ENCODE measurements at regions not wholly inside any gene's neighbourhood (a gene's known extent, or its start where the extent isn't known, plus 50 kb on each side); places are given as distances from the start of the nearest gene placed in this dataset.

GRCh38 chr20:57877131-57877824, 167.5 kb upstream of the PMEPA1 start:
- no peak for DNase-seq (ENCODE audit: low spot score)

DNA sequence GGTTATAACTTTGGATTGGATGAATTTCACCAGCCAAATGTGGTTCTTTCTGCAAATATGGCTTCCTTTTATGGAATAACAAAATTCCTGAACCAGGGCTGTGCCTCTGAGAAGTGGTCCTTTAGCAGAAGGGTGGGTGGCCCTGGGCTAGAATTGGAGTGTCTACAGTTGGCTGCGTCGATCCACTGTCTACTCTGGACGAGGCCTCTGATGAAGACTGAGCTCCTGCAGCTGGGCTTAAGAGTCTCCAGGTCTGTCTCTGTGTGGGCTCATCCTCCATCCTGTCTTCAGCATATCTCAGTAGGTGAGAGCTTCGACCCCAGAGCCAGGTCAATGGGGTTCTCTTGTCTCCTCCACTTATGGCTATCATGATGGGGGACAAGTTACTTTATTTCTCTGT, 166.3 kb upstream of the PMEPA1 start:
- no peak for DNase-seq (ENCODE audit: low spot score)

DNA sequence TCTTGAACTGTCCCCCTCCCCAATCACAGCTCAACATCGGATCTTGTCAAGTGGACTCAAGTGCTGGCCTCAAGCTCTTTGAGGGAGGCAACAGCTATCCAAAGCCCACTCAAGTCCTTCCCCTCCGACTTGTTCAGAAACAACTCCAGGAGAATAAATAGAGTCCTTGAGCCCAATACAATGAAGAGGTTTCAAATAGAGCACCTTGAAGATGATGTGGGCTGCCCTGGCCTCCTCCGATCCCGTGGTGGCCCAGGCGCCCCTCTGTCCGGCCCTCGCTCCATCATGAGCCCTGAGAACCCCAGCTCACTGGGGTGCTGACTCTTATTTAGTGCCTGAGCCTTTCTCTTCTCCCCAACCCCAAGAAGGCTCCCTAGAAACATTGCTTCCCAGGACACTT, 164.3 kb upstream of the PMEPA1 start:
- DNase-seq (ENCODE audit: low spot score), result no peak

DNA sequence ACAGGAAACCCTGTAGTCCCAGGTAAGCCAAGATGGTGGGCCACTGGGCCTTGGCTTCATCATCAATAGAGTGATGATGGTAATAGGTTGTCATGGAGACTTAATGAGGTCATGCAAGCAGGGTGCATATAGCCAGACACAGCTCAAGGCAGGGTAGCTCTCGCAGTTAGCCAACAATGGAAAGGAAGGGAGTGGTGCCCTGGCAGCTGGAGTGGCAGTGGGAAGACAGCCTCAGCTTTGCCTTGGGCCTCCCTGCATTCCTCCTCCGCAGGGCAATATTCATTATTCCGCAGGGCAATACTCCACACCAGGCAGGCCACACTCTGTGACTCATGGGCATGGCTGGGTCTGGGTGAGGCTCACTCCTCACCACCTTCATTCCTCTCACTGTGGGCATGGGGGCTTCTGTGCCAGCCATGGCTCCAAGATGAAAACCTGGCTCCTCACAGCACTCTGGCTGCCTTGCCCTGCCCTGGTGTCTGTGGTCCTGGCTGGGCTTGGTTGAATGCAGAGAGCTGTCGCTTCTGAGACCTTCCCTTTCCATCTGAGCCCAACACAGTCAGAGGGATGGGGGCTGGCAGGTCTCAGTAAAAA, 163.1 kb upstream of the PMEPA1 start:
- no peak for DNase-seq (ENCODE audit: low spot score)

DNA sequence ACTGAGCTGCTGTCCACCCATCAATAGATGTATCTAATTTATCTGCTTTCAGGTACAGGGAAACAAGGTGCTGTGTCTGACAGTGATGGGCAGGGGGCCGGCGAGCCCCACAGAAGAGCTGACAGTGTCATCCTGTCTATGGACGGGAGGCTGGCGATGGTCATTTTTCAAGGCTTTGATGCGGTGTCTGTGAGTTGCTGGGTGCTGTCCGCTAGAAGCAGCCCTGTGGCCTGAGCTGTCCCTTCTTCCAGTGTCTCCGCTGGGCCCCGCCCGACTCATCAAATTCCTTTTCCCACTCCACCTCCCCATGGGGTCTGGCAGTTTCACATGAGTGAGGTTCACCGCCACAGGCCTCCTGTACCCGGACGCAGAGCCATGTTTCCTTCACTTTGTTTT, 161.4 kb upstream of the PMEPA1 start:
- DNase-seq (ENCODE audit: low spot score), result no peak

GRCh38 chr20:57870597-57871236, 160.9 kb upstream of the PMEPA1 start:
- no peak for DNase-seq (ENCODE audit: low spot score)

GRCh38 chr20:57869951-57870315, 160.1 kb upstream of the PMEPA1 start:
- DNase-seq (ENCODE audit: low spot score), result no peak

DNA sequence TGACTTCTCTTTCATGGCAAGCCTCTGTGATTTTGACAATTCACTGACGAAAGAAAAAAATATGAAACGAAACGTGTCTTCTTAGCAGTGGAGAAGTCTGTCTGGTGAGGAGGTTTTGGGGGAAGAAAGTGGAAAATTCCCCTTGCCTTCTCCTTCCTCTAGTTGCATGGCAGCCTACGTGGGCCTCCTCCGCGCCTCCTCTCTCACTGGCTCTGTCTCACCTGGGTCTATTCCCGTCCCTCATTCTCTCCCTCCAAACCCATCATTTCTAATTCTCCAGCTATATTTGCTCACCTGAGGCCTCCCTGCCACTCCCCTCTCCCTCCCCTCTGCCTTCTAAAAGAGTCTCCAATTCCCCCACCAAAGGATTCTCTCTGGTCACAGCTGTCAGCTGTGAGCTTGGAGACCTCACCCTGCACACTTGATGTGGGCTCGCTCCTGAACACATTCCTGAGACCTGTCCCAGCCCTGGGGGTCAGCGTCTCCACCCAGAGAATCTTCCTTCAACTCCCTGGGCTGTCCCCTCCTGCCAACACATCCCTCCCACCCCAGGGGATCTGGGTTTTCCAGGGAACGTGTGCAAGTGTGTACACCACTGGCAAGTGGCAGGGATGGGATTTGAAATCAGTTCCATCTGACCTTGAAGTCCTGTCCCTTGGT, 159.6 kb upstream of the PMEPA1 start:
- DNase-seq (ENCODE audit: low spot score), result no peak

GRCh38 chr20:57868310-57868709, 158.5 kb upstream of the PMEPA1 start:
- no peak for DNase-seq (ENCODE audit: low spot score)

DNA sequence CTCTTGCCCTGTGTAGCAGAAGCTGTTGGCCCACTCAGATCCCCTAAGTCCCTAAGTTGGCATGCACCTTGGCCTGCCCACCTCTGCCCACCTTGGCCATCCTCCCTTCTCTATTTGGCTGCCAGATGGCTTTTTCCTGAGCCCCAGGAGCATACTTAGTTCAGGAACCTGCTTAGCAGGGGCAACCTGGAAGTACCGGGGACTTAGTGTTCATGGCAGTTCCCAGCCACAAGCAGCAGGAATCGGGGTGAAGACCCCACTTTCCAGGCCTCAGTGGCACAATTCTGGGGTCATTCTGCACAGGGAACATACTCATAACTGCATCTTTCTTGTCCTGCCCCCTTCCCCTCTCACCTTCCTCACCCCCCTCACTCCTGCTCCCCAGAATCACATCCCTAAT, 158.0 kb upstream of the PMEPA1 start:
- DNase-seq (ENCODE audit: low spot score), result no peak

DNA sequence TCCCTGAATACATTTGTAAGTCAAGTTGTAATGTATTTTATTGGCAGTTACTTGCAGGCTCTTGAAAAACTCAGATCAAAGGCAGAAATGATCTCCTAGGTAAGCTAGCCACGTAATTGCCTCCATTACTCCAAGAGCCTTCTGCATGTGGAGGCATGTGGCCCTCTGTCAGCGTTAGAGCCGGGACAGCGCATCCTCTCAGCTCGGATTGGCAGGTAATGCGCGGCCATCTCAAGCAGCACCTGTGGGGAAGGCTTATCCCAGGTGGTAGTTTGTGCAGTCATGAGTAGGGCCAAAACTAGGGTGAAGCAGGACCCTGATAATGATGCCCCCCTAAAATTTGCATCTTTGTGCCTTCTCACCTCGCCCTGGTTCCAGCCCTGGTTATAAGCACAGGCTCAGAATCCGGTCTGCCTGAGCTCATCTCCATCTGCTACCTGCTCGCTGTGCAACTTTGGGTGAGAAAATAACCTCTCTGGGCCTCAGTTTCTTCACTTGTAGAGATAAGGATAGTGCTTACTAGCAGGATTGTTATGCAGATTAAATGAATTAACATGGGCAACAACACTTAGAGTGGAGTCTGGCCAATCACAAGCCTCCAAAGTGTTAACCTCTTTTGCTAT, 157.5 kb upstream of the PMEPA1 start:
- DNase-seq (ENCODE audit: low spot score), result no peak

DNA sequence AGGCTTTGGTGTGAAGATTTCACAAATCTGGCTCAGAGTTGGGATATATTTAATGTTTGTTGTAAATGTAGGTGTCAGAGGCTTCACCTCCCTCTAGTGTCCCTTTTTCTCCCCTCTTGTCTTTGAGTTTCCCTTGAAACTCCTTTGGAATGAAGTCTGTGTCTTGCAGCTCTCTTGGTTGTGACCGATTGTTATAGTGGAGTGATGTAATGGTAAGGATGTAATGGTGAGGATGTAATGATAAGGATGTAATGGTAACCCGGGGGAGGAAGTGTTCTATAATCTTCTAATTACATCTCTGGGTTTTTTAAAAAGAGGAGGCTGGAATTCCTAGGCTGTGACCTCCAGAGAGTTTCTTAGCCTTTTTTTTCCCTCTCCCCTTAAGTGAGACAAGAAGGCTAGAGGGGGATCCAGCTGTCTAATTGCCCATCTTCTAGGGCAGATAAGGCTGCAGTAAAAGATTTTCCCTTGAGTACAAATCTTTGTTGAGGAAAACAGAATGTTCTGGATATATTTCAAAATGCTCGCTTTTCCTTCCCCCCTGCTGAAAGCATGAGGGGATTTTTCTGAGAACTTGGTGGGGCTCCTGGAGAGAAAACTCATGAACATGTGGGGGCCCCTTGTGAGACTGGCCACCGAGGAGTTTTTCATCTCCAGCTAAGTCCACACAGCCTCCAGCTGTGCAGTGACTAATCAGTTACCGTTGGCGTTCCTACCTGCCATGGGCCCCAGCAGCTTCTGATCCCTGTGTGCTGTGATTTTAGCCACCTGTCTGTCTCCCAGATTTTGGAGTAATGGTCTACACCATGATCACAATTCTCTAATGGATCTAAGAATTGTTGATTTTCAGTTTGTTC, 156.7 kb upstream of the PMEPA1 start:
- no peak for DNase-seq (ENCODE audit: low spot score)

- no peak for DNase-seq (ENCODE audit: low spot score)
Observed at GRCh38 chr20:57865266-57865665, 155.5 kb upstream of the PMEPA1 start.

DNA sequence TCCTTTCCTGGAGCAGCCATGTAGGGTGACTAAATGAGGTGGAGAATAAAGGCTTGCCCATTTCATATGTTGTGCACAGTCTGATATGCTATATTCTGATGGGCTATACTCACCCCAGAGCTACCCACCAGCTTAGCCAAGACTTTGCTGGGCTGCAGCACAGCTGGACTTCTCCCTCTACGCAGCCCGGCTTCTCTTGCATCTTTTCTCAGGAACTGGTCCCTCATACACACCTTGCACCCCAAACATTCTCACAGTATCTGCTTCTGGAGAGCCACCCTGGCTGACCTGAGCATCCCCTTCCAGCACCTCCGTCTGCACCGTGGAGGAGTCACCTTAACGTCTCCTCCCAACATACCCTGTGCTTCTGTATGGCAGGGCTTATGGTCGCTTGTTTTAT, 150.8 kb upstream of the PMEPA1 start:
- no peak for DNase-seq (ENCODE audit: low spot score)

DNA sequence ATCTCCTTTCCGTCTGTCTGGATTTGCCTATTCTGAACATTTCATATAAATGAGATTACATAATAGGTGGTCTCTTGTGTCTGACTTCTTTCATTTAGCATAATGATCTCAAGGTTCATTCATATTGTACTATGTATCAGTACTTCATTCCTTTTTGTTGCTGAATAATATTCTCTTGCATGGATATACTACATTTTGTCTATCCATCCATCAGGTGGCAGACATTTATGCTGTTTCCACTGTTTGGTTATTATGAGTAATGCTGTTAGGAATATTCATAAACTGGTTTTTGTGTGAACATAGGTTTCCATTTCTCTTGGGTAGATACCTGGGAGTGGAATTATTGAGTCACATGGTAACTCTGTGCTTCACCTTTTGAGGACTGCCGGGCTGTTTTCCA, 148.2 kb upstream of the PMEPA1 start:
- no peak for DNase-seq (ENCODE audit: low spot score)

DNA sequence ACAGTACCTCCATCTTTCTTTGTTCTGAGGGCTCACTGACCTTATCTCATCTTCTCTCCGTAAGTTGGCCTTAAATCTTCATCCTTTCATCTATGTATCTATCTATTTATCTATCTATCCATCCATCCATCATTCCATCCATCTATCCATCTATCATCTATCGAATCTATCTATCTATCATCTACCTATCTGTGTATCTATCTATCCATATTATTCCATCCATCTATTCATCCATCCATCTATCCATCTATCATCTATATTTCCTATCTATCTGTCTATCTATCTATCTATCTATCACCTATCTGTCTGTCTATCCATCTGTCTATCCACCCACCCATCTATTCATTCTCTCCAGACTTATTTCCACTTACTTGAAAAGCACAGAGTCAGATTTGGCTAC, 147.3 kb upstream of the PMEPA1 start:
- DNase-seq (ENCODE audit: low spot score), result no peak

- no peak for DNase-seq (ENCODE audit: low spot score)
Observed at GRCh38 chr20:57856658-57857057, 146.8 kb upstream of the PMEPA1 start.

DNA sequence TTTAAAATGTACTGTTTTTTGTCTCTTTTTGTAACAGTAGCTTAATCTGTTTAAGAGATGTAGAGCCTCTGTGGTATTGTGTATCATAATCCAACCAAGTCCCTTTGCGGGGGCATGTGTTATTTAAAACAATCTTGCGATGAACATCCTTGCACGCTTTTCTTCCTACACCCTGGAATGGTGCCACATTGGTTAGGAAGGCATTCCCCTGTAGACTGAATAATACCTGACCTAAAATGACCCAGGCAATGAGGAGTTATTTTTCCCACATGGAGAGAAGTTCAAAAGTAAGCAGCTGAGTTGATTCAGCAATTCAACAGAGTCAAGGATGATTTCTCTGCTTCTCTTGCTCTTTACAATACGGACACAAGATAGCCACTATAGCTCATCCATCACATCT, 142.0 kb upstream of the PMEPA1 start:
- no peak for DNase-seq (ENCODE audit: low spot score)

GRCh38 chr20:57851025-57851682, 141.3 kb upstream of the PMEPA1 start:
- no peak for DNase-seq (ENCODE audit: low spot score)

GRCh38 chr20:57849521-57850215, 139.9 kb upstream of the PMEPA1 start:
- no peak for DNase-seq (ENCODE audit: low spot score)

DNA sequence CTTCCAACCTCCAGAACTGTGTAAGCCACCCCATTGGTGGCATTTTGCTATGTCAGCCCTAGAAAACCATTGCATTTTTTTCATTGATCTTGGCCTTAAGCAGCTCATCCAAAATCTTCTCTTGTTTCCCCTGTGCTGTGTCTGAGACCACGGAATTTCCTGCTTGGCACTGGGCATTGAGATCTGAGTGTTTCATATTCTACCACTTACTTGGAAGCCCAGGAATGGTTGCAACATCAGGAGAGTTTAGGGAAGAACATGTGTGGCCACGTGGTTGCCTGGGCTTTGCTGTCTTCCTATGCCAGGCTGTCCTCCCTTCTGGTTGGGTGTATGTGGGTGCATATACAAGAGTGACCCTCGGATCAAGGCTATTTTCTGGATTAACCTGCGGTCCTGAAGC, 139.3 kb upstream of the PMEPA1 start:
- peak; percentile 72 for DNase-seq (ENCODE audit: low spot score)
